Neural progenitor cell (in vitro differentiated cells): ENCODE measurements at regions not wholly inside any gene's neighbourhood (a gene's known extent, or its start where the extent isn't known, plus 50 kb on each side); places are given as distances from the start of the nearest gene placed in this dataset.
"Not testable (repeated sequence)": the region's sequence is repeated elsewhere in the genome, so short reads cannot be mapped to it uniquely, and the experiment has no call there.

Experiments used
- DNase-seq: peaks from one replicate; pipeline ENCODE4 v3.0.0-alpha.2; 2016; ENCODE audit warnings: low spot score
- H2AFZ ChIP-seq: fragments of 200-600 bp; sonication (generic); replicated peaks from 2 replicates; pipeline ENCODE4 v1.6.1; 2016; ENCODE audit warnings: antibody characterized with exemption
- H3F3A ChIP-seq: fragments of 200-600 bp; sonication (generic); 2 replicates; pipeline ENCODE4 v1.6.1; 2016; ENCODE audit warnings: antibody characterized with exemption, low read depth
- H3K27ac ChIP-seq: fragments of 200-600 bp; sonication (generic); 2 replicates; pipeline ENCODE4 v1.5.1; 2016; ENCODE audit warnings: mild to moderate bottlenecking
- H3K27me3 ChIP-seq: fragments of 200-600 bp; sonication (generic); 2 replicates; pipeline ENCODE4 v1.6.1; 2016; ENCODE audit warnings: mild to moderate bottlenecking, moderate library complexity
- H3K36me3 ChIP-seq: fragments of 200-600 bp; sonication (generic); 2 replicates; pipeline ENCODE4 v1.5.1; 2016
- H3K4me1 ChIP-seq: fragments of 200-600 bp; sonication (generic); 2 replicates; pipeline ENCODE4 v1.6.1; 2016; ENCODE audit warnings: mixed run types
- H3K4me2 ChIP-seq: fragments of 200-600 bp; sonication (generic); 2 replicates; pipeline ENCODE4 v1.6.1; 2016
- H3K4me3 ChIP-seq: fragments of 200-600 bp; sonication (generic); 2 replicates; pipeline ENCODE4 v1.5.1; 2016
- H3K79me2 ChIP-seq: fragments of 200-600 bp; sonication (generic); 2 replicates; pipeline ENCODE4 v1.6.1; 2016; ENCODE audit warnings: low read depth
- H3K9ac ChIP-seq: fragments of 200-600 bp; sonication (generic); 2 replicates; pipeline ENCODE4 v1.6.1; 2016
- H3K9me3 ChIP-seq: fragments of 200-600 bp; sonication (generic); 2 replicates; pipeline ENCODE4 v1.5.1; 2016; ENCODE audit warnings: low read depth
- H4K20me1 ChIP-seq: fragments of 200-600 bp; sonication (generic); 2 replicates; pipeline ENCODE4 v1.6.1; 2016; ENCODE audit warnings: low read depth
- H3K27ac Mint-ChIP-seq: 3 replicates; pipeline ENCODE4 v1.8.0; 2021; ENCODE audit warnings: mixed read lengths
- H3K27me3 Mint-ChIP-seq: 2 replicates; pipeline ENCODE4 v1.8.0; 2022; ENCODE audit warnings: low read depth, mild to moderate bottlenecking, inconsistent platforms, moderate library complexity, mixed read lengths; ENCODE audit not compliant: insufficient read depth
- H3K36me3 Mint-ChIP-seq: 3 replicates; pipeline ENCODE4 v1.8.0; 2021; ENCODE audit warnings: mixed read lengths
- H3K4me1 Mint-ChIP-seq: 3 replicates; pipeline ENCODE4 v1.8.0; 2021; ENCODE audit warnings: mixed read lengths
- H3K4me3 Mint-ChIP-seq: 3 replicates; pipeline ENCODE4 v1.8.0; 2021; ENCODE audit warnings: mild to moderate bottlenecking, moderate library complexity, mixed read lengths
- H3K9me3 Mint-ChIP-seq: 3 replicates; pipeline ENCODE4 v1.8.0; 2020; ENCODE audit warnings: mixed read lengths
- EZH2 ChIP-seq: fragments of 200-600 bp; sonication (generic); IDR thresholded peaks from 2 replicates; pipeline ENCODE4 v1.6.1; 2017; ENCODE audit warnings: antibody characterized with exemption, mild to moderate bottlenecking, moderate library complexity
- EZH2phosphoT487 ChIP-seq: fragments of 200-600 bp; sonication (generic); IDR thresholded peaks from 2 replicates; pipeline ENCODE4 v1.6.1; 2017; ENCODE audit warnings: antibody characterized with exemption
- TF ChIP-seq, protein P1 (sequence below): fragments of 200-600 bp; sonication (generic); IDR thresholded peaks from 2 replicates; pipeline ENCODE4 v1.5.1; 2017; ENCODE audit warnings: antibody characterized with exemption, mild to moderate bottlenecking

DNA sequence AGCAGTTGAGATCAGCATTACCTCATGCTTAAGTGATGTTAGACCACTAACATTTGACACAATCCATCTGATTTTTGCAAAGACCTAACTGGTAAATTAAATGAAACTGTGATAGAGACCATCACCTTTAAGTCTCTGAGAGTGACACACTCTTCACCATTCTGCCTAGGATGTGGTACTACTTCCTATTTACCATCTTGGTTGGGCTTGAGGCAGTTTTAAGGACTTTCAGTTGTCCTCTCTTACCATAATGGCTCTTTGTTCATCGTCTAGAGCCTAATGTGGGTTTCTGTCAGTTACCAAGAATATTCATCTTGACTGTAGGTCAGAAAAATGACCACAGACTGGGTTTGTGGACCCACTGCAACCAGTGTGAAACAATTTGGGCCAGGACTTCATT, 158.1 kb downstream of the CETN3 start:
- no peak overlapping the region for H2AFZ ChIP-seq
- no peak overlapping the region for H3K4me2 ChIP-seq
- no peaks in the 10 kb centered on the region for H3K27me3 ChIP-seq
- H3K36me3 ChIP-seq = no peaks in the 10 kb centered on the region
- H3K9me3 ChIP-seq = no peaks in the 10 kb centered on the region
- H3K9me3 Mint-ChIP-seq = no peaks in the 10 kb centered on the region
- H3K27me3 Mint-ChIP-seq = peaks cover 3% of the 10 kb centered on the region
- no peaks in the 10 kb centered on the region for H3F3A ChIP-seq
- TF ChIP-seq EZH2 = no peak
- TF ChIP-seq, protein P1, sequence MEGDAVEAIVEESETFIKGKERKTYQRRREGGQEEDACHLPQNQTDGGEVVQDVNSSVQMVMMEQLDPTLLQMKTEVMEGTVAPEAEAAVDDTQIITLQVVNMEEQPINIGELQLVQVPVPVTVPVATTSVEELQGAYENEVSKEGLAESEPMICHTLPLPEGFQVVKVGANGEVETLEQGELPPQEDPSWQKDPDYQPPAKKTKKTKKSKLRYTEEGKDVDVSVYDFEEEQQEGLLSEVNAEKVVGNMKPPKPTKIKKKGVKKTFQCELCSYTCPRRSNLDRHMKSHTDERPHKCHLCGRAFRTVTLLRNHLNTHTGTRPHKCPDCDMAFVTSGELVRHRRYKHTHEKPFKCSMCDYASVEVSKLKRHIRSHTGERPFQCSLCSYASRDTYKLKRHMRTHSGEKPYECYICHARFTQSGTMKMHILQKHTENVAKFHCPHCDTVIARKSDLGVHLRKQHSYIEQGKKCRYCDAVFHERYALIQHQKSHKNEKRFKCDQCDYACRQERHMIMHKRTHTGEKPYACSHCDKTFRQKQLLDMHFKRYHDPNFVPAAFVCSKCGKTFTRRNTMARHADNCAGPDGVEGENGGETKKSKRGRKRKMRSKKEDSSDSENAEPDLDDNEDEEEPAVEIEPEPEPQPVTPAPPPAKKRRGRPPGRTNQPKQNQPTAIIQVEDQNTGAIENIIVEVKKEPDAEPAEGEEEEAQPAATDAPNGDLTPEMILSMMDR = no peak
- TF ChIP-seq EZH2phosphoT487 = no peak
- H3K36me3 Mint-ChIP-seq = no peaks in the 10 kb centered on the region
- H3K27ac ChIP-seq = no peak overlapping the region
- no peaks in the 10 kb centered on the region for H4K20me1 ChIP-seq
- H3K4me3 ChIP-seq = no peak overlapping the region
- no peak overlapping the region for H3K4me3 Mint-ChIP-seq
- DNase-seq = no peak
- H3K4me1 Mint-ChIP-seq = no peaks in the 10 kb centered on the region
- no peaks in the 10 kb centered on the region for H3K79me2 ChIP-seq
- no peak overlapping the region for H3K9ac ChIP-seq
- H3K4me1 ChIP-seq = no peaks in the 10 kb centered on the region
- H3K27ac Mint-ChIP-seq = no peak overlapping the region

DNA sequence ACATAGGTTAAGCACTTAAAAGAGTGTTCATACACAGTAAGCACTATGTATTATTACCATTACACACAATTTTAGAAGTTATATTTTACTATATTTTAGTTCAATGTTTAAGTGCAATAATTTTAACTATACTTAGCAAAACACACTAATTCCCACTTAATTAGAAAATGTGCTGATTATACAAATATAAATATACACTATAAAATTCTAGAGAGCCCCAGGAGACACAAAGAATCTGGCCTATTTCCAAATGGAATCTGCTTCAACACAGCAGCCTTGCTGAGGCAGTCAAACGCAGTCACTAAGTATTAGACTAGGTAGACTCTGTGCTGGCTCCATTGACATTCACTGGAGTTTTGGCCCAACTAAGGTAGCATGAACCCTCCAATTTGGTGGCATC, 160.9 kb downstream of the CETN3 start:
- peaks cover 3% of the 10 kb centered on the region for H3K27me3 Mint-ChIP-seq
- no peak for DNase-seq
- Histone ChIP-seq H2AFZ (no peak overlapping the region), H3K36me3 (no peaks in the 10 kb centered on the region), H3K9ac (no peak overlapping the region), H4K20me1 (no peaks in the 10 kb centered on the region), H3F3A (no peaks in the 10 kb centered on the region), H3K79me2 (no peaks in the 10 kb centered on the region), H3K4me3 (no peak overlapping the region), H3K4me1 (no peaks in the 10 kb centered on the region), H3K4me2 (no peak overlapping the region), H3K27ac (no peak overlapping the region), H3K9me3 (no peaks in the 10 kb centered on the region), H3K27me3 (no peaks in the 10 kb centered on the region)
- H3K9me3 Mint-ChIP-seq = no peaks in the 10 kb centered on the region
- no peak overlapping the region for H3K27ac Mint-ChIP-seq
- no peaks in the 10 kb centered on the region for H3K4me1 Mint-ChIP-seq
- no peaks in the 10 kb centered on the region for H3K36me3 Mint-ChIP-seq
- TF ChIP-seq EZH2 = no peak
- TF ChIP-seq, protein P1 = no peak
- TF ChIP-seq EZH2phosphoT487 = no peak
- no peak overlapping the region for H3K4me3 Mint-ChIP-seq

DNA sequence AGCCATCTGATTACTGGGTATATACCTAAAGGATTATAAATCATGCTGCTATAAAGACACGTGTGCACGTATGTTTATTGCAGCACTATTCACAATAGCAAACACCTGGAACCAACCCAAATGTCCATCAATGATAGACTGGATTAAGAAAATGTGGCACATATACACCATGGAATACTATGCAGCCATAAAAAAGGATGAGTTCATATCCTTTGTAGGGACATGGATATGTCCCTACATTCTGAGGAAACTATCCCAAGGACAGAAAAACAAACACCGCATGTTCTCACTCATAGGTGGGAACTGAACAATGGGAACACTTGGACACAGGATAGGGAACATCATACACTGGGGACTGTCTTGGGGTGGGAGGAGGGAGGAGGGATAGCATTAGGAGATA, 165.7 kb downstream of the CETN3 start:
- H3K4me1 ChIP-seq, H3K4me1 Mint-ChIP-seq, DNase-seq, H3K27me3 ChIP-seq, H3K9me3 Mint-ChIP-seq, H3K27ac ChIP-seq, H3K27ac Mint-ChIP-seq, H3K36me3 Mint-ChIP-seq, H3K4me2 ChIP-seq, H3K36me3 ChIP-seq, H2AFZ ChIP-seq, H3F3A ChIP-seq, H4K20me1 ChIP-seq, H3K79me2 ChIP-seq, H3K9ac ChIP-seq, H3K4me3 ChIP-seq, H3K27me3 Mint-ChIP-seq, H3K4me3 Mint-ChIP-seq, H3K9me3 ChIP-seq: not testable (repeated sequence)

DNA sequence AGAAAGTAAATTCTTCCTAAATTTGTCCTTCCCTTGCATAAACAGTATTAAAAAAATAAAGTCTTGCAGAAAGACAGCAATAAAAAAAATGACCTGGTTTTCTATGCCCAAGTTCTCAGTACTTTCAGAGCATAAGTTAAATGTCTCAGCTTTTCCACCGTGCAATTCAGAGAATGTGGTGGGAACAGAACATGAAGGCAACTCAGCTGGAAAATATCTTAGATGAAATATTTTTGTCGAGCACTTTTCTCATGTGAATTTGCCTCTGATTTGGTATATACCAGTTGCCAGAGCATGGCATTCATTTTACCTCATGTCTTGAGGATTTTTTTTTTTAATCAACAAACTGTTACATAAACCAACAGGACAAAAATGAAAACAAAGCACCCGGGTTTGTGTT, 176.1 kb downstream of the CETN3 start:
- Mint-ChIP-seq H3K4me1 (no peaks in the 10 kb centered on the region), H3K27ac (no peak overlapping the region), H3K4me3 (no peak overlapping the region), H3K9me3 (no peaks in the 10 kb centered on the region), H3K36me3 (no peaks in the 10 kb centered on the region), H3K27me3 (no peaks in the 10 kb centered on the region)
- Histone ChIP-seq H3K4me2 (no peak overlapping the region), H3K4me1 (no peaks in the 10 kb centered on the region), H4K20me1 (no peaks in the 10 kb centered on the region), H3K79me2 (no peaks in the 10 kb centered on the region), H3K27ac (no peak overlapping the region), H3K36me3 (no peaks in the 10 kb centered on the region), H2AFZ (no peak overlapping the region), H3K9me3 (no peaks in the 10 kb centered on the region), H3F3A (no peaks in the 10 kb centered on the region), H3K9ac (no peak overlapping the region), H3K4me3 (no peak overlapping the region), H3K27me3 (no peaks in the 10 kb centered on the region)
- DNase-seq = no peak
- no peak for TF ChIP-seq EZH2
- no peak for TF ChIP-seq EZH2phosphoT487
- TF ChIP-seq, protein P1 = no peak
